K562 (cell line): ENCODE measurements at regions not wholly inside any gene's neighbourhood (a gene's known extent, or its start where the extent isn't known, plus 50 kb on each side); places are given as distances from the start of the nearest gene placed in this dataset.

ENCODE experiments used
- ATAC-seq: fragments of 200-7000 bp; cut with Tn5 transposase; 3 replicates; pipeline ENCODE4 v1.9.1; 2020; ENCODE audit warnings: moderate library complexity
- BruUV-seq: library from RNA; stranded (reverse); fragments of 400-500 nt; replicated peaks from 2 replicates; lab custom pipeline; 2021; lab: Mats Ljungman, UMichigan
- CTCF ChIA-PET: fragments of 300-600 bp; formaldehyde crosslinking; extraction: SDS; loops from one replicate; lab custom pipeline; 2021; ENCODE audit warnings: low intra/inter-chr PET ratio; lab: Yijun Ruan, JAX
- POLR2A ChIA-PET: fragments of 300-600, 350-650 bp; sonication (Branson Sonifier 250); formaldehyde crosslinking; extraction: SDS; loops from one replicate; lab custom pipeline; 2021; ENCODE audit warnings: antibody characterized with exemption, inconsistent platforms; lab: Yijun Ruan, JAX
- DNase-seq, 4 experiments: peaks; one replicate each; pipeline versions ENCODE4 v3.0.0 to v3.0.0-alpha.2; 2011 to 2018; ENCODE audit warnings: low spot score in 3 of 4, mixed read lengths in 3 of 4; ENCODE audit errors: extremely low read depth in 1 of 4
- FAIRE-seq: peaks from 2 replicates; lab custom pipeline; 2011; peaks lifted over from hg19 to GRCh38; lab: Jason Lieb, UNC
- H2AFZ ChIP-seq: 2 replicates; pipeline ENCODE4 v1.6.0; 2011; ENCODE audit warnings: low read depth, low read length, control low read depth, inconsistent platforms
- H3K27ac ChIP-seq: fragments of 200-600 bp; 3 replicates; pipeline ENCODE4 v1.8.0; 2011; ENCODE audit warnings: low read depth, mild to moderate bottlenecking, control low read depth, inconsistent platforms, low read length, moderate library complexity, mixed read lengths; ENCODE audit errors: extremely low read depth
- H3K27me3 ChIP-seq, 2 experiments: fragments of 300-600 bp in 1 of 2; 2 replicates in 1 of 2; 3 replicates in 1 of 2; pipeline versions ENCODE4 v1.6.0 to v1.8.0; 2011; ENCODE audit warnings: inconsistent platforms in 2 of 2, low read length in 2 of 2, mild to moderate bottlenecking in 1 of 2, mixed read lengths in 1 of 2, moderate library complexity in 1 of 2; ENCODE audit not compliant: control insufficient read depth in 2 of 2, insufficient read depth in 2 of 2
- H3K36me3 ChIP-seq: fragments of 300-600 bp; 3 replicates; pipeline ENCODE4 v1.8.0; 2011; ENCODE audit warnings: mild to moderate bottlenecking, low read length, inconsistent platforms; ENCODE audit not compliant: control insufficient read depth, insufficient read depth
- H3K4me1 ChIP-seq, 2 experiments: fragments of 200-600 bp in 1 of 2; replicated peaks in 1 of 2; 2 replicates in 1 of 2; 3 replicates in 1 of 2; pipeline versions ENCODE4 v1.5.1 to v1.8.0; 2011; ENCODE audit warnings: inconsistent platforms in 2 of 2, low read length in 2 of 2, mild to moderate bottlenecking in 1 of 2, mixed read lengths in 1 of 2, moderate library complexity in 1 of 2; ENCODE audit not compliant: control insufficient read depth in 2 of 2, insufficient read depth in 2 of 2
- H3K4me2 ChIP-seq: 2 replicates; pipeline ENCODE4 v1.6.1; 2011; ENCODE audit warnings: low read length, control low read depth, inconsistent platforms, mixed read lengths; ENCODE audit not compliant: insufficient read depth
- H3K4me3 ChIP-seq: fragments of 200-600 bp; sonication (generic), shearing (Covaris generic); 2 replicates; pipeline ENCODE4 v1.5.1; 2016; ENCODE audit warnings: control low read depth, inconsistent platforms
- H3K79me2 ChIP-seq: fragments of 200-600 bp; 3 replicates; pipeline ENCODE4 v1.8.0; 2011; ENCODE audit warnings: low read length, inconsistent platforms; ENCODE audit not compliant: control insufficient read depth, insufficient read depth
- H3K9ac ChIP-seq, 2 experiments: 2 replicates each; pipeline versions ENCODE4 v1.6.0 to v1.6.1; 2011; ENCODE audit warnings: low read depth in 2 of 2, low read length in 2 of 2, control low read depth in 1 of 2, inconsistent platforms in 1 of 2, mild to moderate bottlenecking in 1 of 2, mixed read lengths in 1 of 2; ENCODE audit not compliant: insufficient read depth in 1 of 2
- H3K9me1 ChIP-seq: one replicate; pipeline ENCODE4 v1.6.0; 2011; ENCODE audit warnings: inconsistent platforms, mild to moderate bottlenecking, low read length, moderate library complexity; ENCODE audit not compliant: control insufficient read depth, insufficient read depth
- H3K9me3 ChIP-seq: replicated peaks from 2 replicates; pipeline ENCODE4 v1.5.1; 2011; ENCODE audit warnings: low read depth, low read length, inconsistent platforms; ENCODE audit not compliant: control insufficient read depth, insufficient read depth
- H4K20me1 ChIP-seq: replicated peaks from 2 replicates; pipeline ENCODE4 v1.6.1; 2011; ENCODE audit warnings: low read length, inconsistent platforms, mixed read lengths; ENCODE audit not compliant: control insufficient read depth, insufficient read depth
- BDP1 ChIP-seq: IDR thresholded peaks from 3 replicates; pipeline ENCODE4 v1.6.1; 2011; ENCODE audit not compliant: insufficient read length, insufficient read depth
- BMI1 ChIP-seq: fragments of 150-350 bp; IDR thresholded peaks from 2 replicates; pipeline ENCODE4 v1.6.1; 2014; ENCODE audit warnings: low read length
- FOS ChIP-seq: IDR thresholded peaks from 3 replicates; pipeline ENCODE4 v1.6.1; 2011; ENCODE audit not compliant: insufficient read length; ENCODE audit errors: extremely low read depth
- KAT7 ChIP-seq: sonication (generic); formaldehyde crosslinking; IDR thresholded peaks from 2 replicates; pipeline ENCODE4 v1.8.0; 2022; ENCODE audit warnings: missing genetic modification reagents, mild to moderate bottlenecking, borderline replicate concordance
- LEF1 ChIP-seq: fragments of 450-650 bp; IDR thresholded peaks from 2 replicates; pipeline ENCODE4 v1.6.1; 2016; ENCODE audit warnings: mild to moderate bottlenecking
- MEF2A ChIP-seq: IDR thresholded peaks from 2 replicates; pipeline ENCODE4 v1.6.1; 2011; ENCODE audit warnings: low read depth, mild to moderate bottlenecking, low read length, moderate library complexity; ENCODE audit not compliant: control insufficient read depth
- MYNN ChIP-seq, 2 experiments: sonication (generic); formaldehyde crosslinking in 1 of 2; IDR thresholded peaks; 2 replicates each; pipeline versions ENCODE4 v1.5.0 to v1.6.1; 2016 to 2020; ENCODE audit warnings: antibody characterized with exemption in 1 of 2, missing genetic modification reagents in 1 of 2
- POLR2A ChIP-seq: fragments of 450-650 bp; conservative IDR thresholded peaks from 2 replicates; pipeline ENCODE4 v1.6.1; 2016
- POLR3G ChIP-seq: IDR thresholded peaks from 2 replicates; pipeline ENCODE4 v1.6.1; 2011; ENCODE audit not compliant: insufficient read length, insufficient replicate concordance; ENCODE audit errors: extremely low read depth
- RB1 ChIP-seq: fragments of 450-650 bp; IDR thresholded peaks from 2 replicates; pipeline ENCODE4 v1.6.1; 2017; ENCODE audit warnings: low read depth, mild to moderate bottlenecking
- SMAD1 ChIP-seq: fragments of 150-350 bp; IDR thresholded peaks from 2 replicates; pipeline ENCODE4 v1.6.1; 2014; ENCODE audit warnings: low read length, low read depth; ENCODE audit not compliant: partially characterized antibody
- SOX6 ChIP-seq: fragments of 450-650 bp; IDR thresholded peaks from 2 replicates; pipeline ENCODE4 v1.6.1; 2014; ENCODE audit warnings: mild to moderate bottlenecking
- WGBS: fragments of 100-300 bp; shearing (Covaris generic); methylation state at CpG from one replicate; pipeline ENCODE4 v1.1.6; 2016; ENCODE audit warnings: low coverage, mixed read lengths; ENCODE audit not compliant: insufficient coverage; ENCODE audit errors: missing lambda C conversion rate; 5-methylcytosine and 5-hydroxymethylcytosine counted together
- in situ Hi-C: fragments of 300-500 bp; cut with MboI; formaldehyde crosslinking; loops from 4 replicates; pipeline ENCODE4 v1.15.0; 2018; ENCODE audit warnings: inconsistent platforms, mixed read lengths
- intact Hi-C: fragments of 100-400 bp; cut with micrococcal nuclease; formaldehyde crosslinking; loops from 2 replicates; pipeline ENCODE4 v1.14.2; 2022
- TF ChIP-seq, protein P1 (sequence below): fragments of 150-350 bp; conservative IDR thresholded peaks from 2 replicates; pipeline ENCODE4 v1.6.1; 2014; ENCODE audit warnings: low read length
- TF ChIP-seq, protein P2 (sequence below): fragments of 250-450 bp; sonication (Bioruptor Pico); IDR thresholded peaks from 2 replicates; pipeline ENCODE4 v1.4.0; 2020; ENCODE audit warnings: borderline replicate concordance

DNA sequence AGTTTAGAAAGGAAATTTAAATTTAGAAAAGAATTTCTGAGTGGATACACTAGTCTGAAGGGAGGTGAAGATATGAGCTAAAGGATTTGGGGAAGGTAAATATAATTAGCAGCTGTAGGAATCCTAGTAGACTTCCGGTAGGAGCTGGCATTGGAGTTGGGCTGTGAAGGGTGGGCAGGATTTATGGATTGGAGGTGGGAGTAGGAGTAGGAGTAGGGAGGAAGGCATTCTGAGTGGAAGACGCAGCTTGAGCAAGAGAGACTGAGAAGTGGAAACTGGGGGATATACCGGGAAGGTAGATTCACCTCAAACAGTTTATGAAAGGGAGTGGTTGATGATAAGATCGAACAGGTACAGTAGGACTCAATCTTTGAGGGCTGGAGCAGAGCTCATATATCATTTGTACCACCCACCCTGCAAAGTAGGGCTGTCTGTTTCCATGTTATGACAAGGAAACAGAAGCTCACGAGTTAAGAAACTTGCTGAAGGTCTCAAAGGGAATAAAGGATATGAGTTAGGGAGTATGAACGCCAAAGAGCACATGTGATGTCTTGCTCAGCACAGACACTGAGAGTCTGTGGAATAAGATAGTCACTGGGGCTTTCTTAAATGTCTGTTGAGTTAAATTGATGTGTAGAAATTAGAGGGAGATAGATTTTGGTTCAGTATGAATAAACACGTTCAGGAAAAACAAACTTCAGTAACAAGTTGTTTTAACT is 81.6 kb downstream of the RPS24 start:
- intact Hi-C loops (no loop called here), in situ Hi-C loops (no loop called here)
- BruUV-seq, result no TSS peak
- no peaks in the 10 kb centered on the region for H3K79me2 ChIP-seq
- peaks cover 6 to 15% of the 10 kb centered on the region in 2 experiments; a peak in 3 of 5 replicates for H3K27me3 ChIP-seq
- H4K20me1 ChIP-seq, result no peaks in the 10 kb centered on the region
- H2AFZ ChIP-seq, result no peak overlapping the region
- H3K9me1 ChIP-seq, result no peaks in the 10 kb centered on the region
- H3K36me3 ChIP-seq, result no peaks in the 10 kb centered on the region
- no peak overlapping the region for H3K27ac ChIP-seq
- no peaks in the 10 kb centered on the region for H3K4me1 ChIP-seq
- FAIRE-seq (no peak), ATAC-seq (no peak), DNase-seq (no peak)
- under 1% methylated on average over 7 of the region's 7 CpGs for WGBS
- H3K4me2 ChIP-seq, result no peak overlapping the region
- H3K9ac ChIP-seq, result no peak overlapping the region
- H3K4me3 ChIP-seq, result no peak overlapping the region
- ChIA-PET POLR2A (interaction anchor here (0.8 kb wide), 1 partner anchor 63 kb away, joined by 3 read pairs; no protein-coding TSS in a partner anchor), CTCF (no interaction called here)
- no peaks in the 10 kb centered on the region for H3K9me3 ChIP-seq
- TF ChIP-seq POLR3G (no peak), SMAD1 (no peak), KAT7 (CRISPR knock-in tag) (no peak), MEF2A (no peak), SOX6 (no peak), MYNN (IDR thresholded peaks at IDR 0.05) (no peak), MYNN (CRISPR knock-in tag; IDR thresholded peaks at IDR 0.05) (no peak), LEF1 (no peak), FOS (no peak), BMI1 (no peak), POLR2A (no peak), BDP1 (no peak), RB1 (no peak)
- TF ChIP-seq, protein P1, sequence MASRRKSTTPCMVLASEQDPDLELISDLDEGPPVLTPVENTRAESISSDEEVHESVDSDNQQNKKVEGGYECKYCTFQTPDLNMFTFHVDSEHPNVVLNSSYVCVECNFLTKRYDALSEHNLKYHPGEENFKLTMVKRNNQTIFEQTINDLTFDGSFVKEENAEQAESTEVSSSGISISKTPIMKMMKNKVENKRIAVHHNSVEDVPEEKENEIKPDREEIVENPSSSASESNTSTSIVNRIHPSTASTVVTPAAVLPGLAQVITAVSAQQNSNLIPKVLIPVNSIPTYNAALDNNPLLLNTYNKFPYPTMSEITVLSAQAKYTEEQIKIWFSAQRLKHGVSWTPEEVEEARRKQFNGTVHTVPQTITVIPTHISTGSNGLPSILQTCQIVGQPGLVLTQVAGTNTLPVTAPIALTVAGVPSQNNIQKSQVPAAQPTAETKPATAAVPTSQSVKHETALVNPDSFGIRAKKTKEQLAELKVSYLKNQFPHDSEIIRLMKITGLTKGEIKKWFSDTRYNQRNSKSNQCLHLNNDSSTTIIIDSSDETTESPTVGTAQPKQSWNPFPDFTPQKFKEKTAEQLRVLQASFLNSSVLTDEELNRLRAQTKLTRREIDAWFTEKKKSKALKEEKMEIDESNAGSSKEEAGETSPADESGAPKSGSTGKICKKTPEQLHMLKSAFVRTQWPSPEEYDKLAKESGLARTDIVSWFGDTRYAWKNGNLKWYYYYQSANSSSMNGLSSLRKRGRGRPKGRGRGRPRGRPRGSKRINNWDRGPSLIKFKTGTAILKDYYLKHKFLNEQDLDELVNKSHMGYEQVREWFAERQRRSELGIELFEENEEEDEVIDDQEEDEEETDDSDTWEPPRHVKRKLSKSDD, result no peak
- TF ChIP-seq, protein P2, sequence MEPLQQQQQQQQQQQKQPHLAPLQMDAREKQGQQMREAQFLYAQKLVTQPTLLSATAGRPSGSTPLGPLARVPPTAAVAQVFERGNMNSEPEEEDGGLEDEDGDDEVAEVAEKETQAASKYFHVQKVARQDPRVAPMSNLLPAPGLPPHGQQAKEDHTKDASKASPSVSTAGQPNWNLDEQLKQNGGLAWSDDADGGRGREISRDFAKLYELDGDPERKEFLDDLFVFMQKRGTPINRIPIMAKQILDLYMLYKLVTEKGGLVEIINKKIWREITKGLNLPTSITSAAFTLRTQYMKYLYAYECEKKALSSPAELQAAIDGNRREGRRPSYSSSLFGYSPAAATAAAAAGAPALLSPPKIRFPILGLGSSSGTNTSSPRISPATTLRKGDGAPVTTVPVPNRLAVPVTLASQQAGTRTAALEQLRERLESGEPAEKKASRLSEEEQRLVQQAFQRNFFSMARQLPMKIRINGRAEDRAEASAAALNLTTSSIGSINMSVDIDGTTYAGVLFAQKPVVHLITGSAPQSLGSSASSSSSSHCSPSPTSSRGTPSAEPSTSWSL (CRISPR knock-in tag), result no peak
